ENCODE measurements at regions not wholly inside any gene's neighbourhood (a gene's known extent, or its start where the extent isn't known, plus 50 kb on each side); places are given as distances from the start of the nearest gene placed in this dataset.
"Not testable (repeated sequence)": the region's sequence is repeated elsewhere in the genome, so short reads cannot be mapped to it uniquely, and the experiment has no call there.

- DNase-seq = no peak
These were observed 1048.5 kb downstream of the GALC start for GRCh38 chr14:86944434-86944833.

- DNase-seq = no peak
These were observed 1049.3 kb downstream of the GALC start for GRCh38 chr14:86943391-86944365.

GRCh38 chr14:86942936-86943335 lies 1050.0 kb downstream of the GALC start:
- no peak for DNase-seq

- DNase-seq = no peak
These were observed 1052.9 kb downstream of the GALC start for GRCh38 chr14:86940106-86940505.

GRCh38 chr14:86938320-86938719 lies 1054.7 kb downstream of the GALC start:
- no peak for DNase-seq

- no peak for DNase-seq
These were observed 1056.4 kb downstream of the GALC start for GRCh38 chr14:86936556-86936955.

GRCh38 chr14:86935241-86935885 lies 1057.6 kb downstream of the GALC start:
- DNase-seq = no peak

GRCh38 chr14:86933958-86934595 lies 1058.9 kb downstream of the GALC start:
- no peak for DNase-seq

GRCh38 chr14:86933460-86933859 lies 1059.5 kb downstream of the GALC start:
- DNase-seq = no peak

- no peak for DNase-seq
These were observed 1077.6 kb downstream of the GALC start for GRCh38 chr14:86915406-86915805.

GRCh38 chr14:86912709-86913108 lies 1080.3 kb downstream of the GALC start:
- no peak for DNase-seq

GRCh38 chr14:86911486-86911885 lies 1081.5 kb downstream of the GALC start:
- DNase-seq = no peak

- DNase-seq = not testable (repeated sequence)
These were observed 1087.5 kb downstream of the GALC start for GRCh38 chr14:86905386-86905926.

GRCh38 chr14:86902176-86902950 lies 1090.6 kb downstream of the GALC start:
- DNase-seq = no peak

- no peak for DNase-seq
These were observed 1095.1 kb downstream of the GALC start for GRCh38 chr14:86897704-86898513.

- DNase-seq = no peak
These were observed 1095.8 kb downstream of the GALC start for GRCh38 chr14:86897224-86897623.

GRCh38 chr14:86896701-86897100 lies 1096.3 kb downstream of the GALC start:
- DNase-seq = no peak

GRCh38 chr14:86892152-86892956 lies 1100.6 kb downstream of the GALC start:
- DNase-seq = no peak

GRCh38 chr14:86885280-86885679 lies 1107.7 kb downstream of the GALC start:
- DNase-seq = no peak

GRCh38 chr14:86884498-86884897 lies 1108.5 kb downstream of the GALC start:
- DNase-seq = no peak

GRCh38 chr14:86882818-86883217 lies 1110.2 kb downstream of the GALC start:
- no peak for DNase-seq

Data from NCI-H187 (cell line).